Lung (tissue), 11 donors: ENCODE measurements at regions not wholly inside any gene's neighbourhood (a gene's known extent, or its start where the extent isn't known, plus 50 kb on each side); places are given as distances from the start of the nearest gene placed in this dataset.
A peak's percentile ranks its signal among the peaks of the same experiment; 100 is the strongest.

Experiments used
- ATAC-seq: fragments of 200-7000 bp; cut with Tn5 transposase; one replicate; pipeline ENCODE4 v1.9.1; 2020; ENCODE audit warnings: moderate number of reproducible peaks; ENCODE audit not compliant: insufficient read depth, low FRiP score
- DNase-seq, 3 donors: peaks; one replicate each; pipeline ENCODE4 v3.0.0-alpha.2; 2013 to 2017
- H3K27ac ChIP-seq, 2 donors: one replicate each; pipeline ENCODE4 v1.5.1; 2013; ENCODE audit warnings: mild to moderate bottlenecking in 2 of 2, moderate library complexity in 2 of 2, control low read depth in 1 of 2, inconsistent platforms in 1 of 2, low read depth in 1 of 2, low read length in 1 of 2
- H3K27me3 ChIP-seq, 3 donors: one replicate each; pipeline ENCODE4 v1.5.1; 2013; ENCODE audit warnings: low read length in 2 of 3; ENCODE audit not compliant: control insufficient read depth in 3 of 3, insufficient read depth in 3 of 3
- H3K36me3 ChIP-seq, 4 donors: one replicate each; pipeline ENCODE4 v1.5.1; 2013; ENCODE audit warnings: low read length in 4 of 4, mild to moderate bottlenecking in 1 of 4, moderate library complexity in 1 of 4; ENCODE audit not compliant: control insufficient read depth in 4 of 4, insufficient read depth in 4 of 4
- H3K4me1 ChIP-seq, 5 donors: one replicate each; pipeline ENCODE4 v1.5.1; 2013; ENCODE audit warnings: low read length in 5 of 5, mild to moderate bottlenecking in 2 of 5, moderate library complexity in 1 of 5; ENCODE audit not compliant: control insufficient read depth in 5 of 5, insufficient read depth in 5 of 5
- H3K4me3 ChIP-seq: one replicate; pipeline ENCODE4 v1.5.1; 2013; ENCODE audit warnings: mild to moderate bottlenecking, control low read depth, moderate library complexity
- H3K9ac ChIP-seq, 2 donors: one replicate each; pipeline ENCODE4 v1.5.1; 2013; ENCODE audit warnings: low read length in 2 of 2, control low read depth in 1 of 2; ENCODE audit not compliant: insufficient read depth in 1 of 2
- H3K9me3 ChIP-seq, 4 donors: one replicate each; pipeline ENCODE4 v1.5.1; 2013; ENCODE audit warnings: low read length in 3 of 4, mild to moderate bottlenecking in 1 of 4, moderate library complexity in 1 of 4; ENCODE audit not compliant: control insufficient read depth in 4 of 4, insufficient read depth in 3 of 4
- WGBS, 2 donors: extraction: QIAGEN DNeasy Blood & Tissue Kit; methylation state at CpG; one replicate each; pipeline ENCODE4 v1.1.7; 2013; 5-methylcytosine and 5-hydroxymethylcytosine counted together
- TF ChIP-seq, protein P1 (sequence below): IDR thresholded peaks from 2 replicates; pipeline ENCODE4 v1.5.1; 2012; ENCODE audit warnings: mild to moderate bottlenecking; ENCODE audit errors: control extremely low read depth, extremely low read depth
- donor health status: control.
- donor health status: control.
- donor health status: Bipolar disorder and iron deficiency.
- donor health status: healthy.
- donor health status: DM: yes; HTN: yes; CAD: no.

GRCh38 chr11:96567667-96568066 lies 177.9 kb downstream of the JRKL start:
- whole genome bisulfite sequencing, 2 donors, result 47 to 51% methylated on average over 3 of the region's 3 CpGs
- no peak for ATAC-seq
- H3K27ac ChIP-seq, result no peak overlapping the region
- no peaks in the 10 kb centered on the region for H3K36me3 ChIP-seq
- TF ChIP-seq, protein P1, sequence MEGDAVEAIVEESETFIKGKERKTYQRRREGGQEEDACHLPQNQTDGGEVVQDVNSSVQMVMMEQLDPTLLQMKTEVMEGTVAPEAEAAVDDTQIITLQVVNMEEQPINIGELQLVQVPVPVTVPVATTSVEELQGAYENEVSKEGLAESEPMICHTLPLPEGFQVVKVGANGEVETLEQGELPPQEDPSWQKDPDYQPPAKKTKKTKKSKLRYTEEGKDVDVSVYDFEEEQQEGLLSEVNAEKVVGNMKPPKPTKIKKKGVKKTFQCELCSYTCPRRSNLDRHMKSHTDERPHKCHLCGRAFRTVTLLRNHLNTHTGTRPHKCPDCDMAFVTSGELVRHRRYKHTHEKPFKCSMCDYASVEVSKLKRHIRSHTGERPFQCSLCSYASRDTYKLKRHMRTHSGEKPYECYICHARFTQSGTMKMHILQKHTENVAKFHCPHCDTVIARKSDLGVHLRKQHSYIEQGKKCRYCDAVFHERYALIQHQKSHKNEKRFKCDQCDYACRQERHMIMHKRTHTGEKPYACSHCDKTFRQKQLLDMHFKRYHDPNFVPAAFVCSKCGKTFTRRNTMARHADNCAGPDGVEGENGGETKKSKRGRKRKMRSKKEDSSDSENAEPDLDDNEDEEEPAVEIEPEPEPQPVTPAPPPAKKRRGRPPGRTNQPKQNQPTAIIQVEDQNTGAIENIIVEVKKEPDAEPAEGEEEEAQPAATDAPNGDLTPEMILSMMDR, result no peak
- DNase-seq, result peak in 1 of 3 donors; percentile 11
- H3K4me3 ChIP-seq, result no peak overlapping the region
- no peaks in the 10 kb centered on the region for H3K9me3 ChIP-seq
- H3K4me1 ChIP-seq, result no peaks in the 10 kb centered on the region
- H3K9ac ChIP-seq, result no peak overlapping the region
- no peaks in the 10 kb centered on the region for H3K27me3 ChIP-seq

GRCh38 chr11:96576383-96576782 lies 186.6 kb downstream of the JRKL start:
- 70 to 98% methylated on average over 2 of the region's 2 CpGs for WGBS, 2 donors
- Histone ChIP-seq H3K9me3 (peaks cover 0 to 5% (median 0%) of the 10 kb centered on the region in 4 donors), H3K27me3 (no peaks in the 10 kb centered on the region), H3K9ac (no peak overlapping the region), H3K4me3 (no peak overlapping the region), H3K27ac (no peak overlapping the region), H3K36me3 (no peaks in the 10 kb centered on the region), H3K4me1 (no peaks in the 10 kb centered on the region)
- DNase-seq, result no peak
- no peak for ATAC-seq
- TF ChIP-seq, protein P1, result no peak

DNA sequence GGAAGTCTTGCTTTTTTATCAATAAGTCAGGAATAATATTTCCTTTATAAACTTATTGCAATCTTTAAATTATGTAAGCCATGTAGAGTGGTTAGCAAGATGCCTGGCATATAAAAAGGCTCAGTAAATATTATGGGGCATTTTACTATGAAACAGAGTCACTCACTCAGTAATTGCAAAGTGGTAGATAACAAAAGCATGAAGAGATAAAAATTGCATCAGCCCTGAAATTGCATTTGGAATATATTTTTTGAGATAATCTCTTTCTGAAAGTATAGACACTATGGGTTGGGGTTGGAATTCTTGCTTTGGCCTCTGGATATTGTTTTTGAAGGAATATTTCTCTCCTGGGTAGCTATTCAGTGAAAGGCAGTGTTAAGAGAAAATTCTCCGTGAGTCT lies 188.6 kb downstream of the JRKL start:
- H3K4me3 ChIP-seq, result no peak overlapping the region
- WGBS, 2 donors, result 96 to 98% methylated on average over 1 of the region's 1 CpG
- no peaks in the 10 kb centered on the region for H3K27me3 ChIP-seq
- no peak overlapping the region for H3K9ac ChIP-seq
- H3K4me1 ChIP-seq, result no peaks in the 10 kb centered on the region
- TF ChIP-seq, protein P1, result no peak
- no peak for ATAC-seq
- H3K9me3 ChIP-seq, result peaks cover 0 to 5% (median 0%) of the 10 kb centered on the region in 4 donors
- H3K27ac ChIP-seq, result no peak overlapping the region
- H3K36me3 ChIP-seq, result no peaks in the 10 kb centered on the region
- no peak for DNase-seq

GRCh38 chr11:96579656-96580055 lies 189.8 kb downstream of the JRKL start:
- H3K9ac ChIP-seq, result no peak overlapping the region
- peak in 1 of 3 donors; percentile 32 for DNase-seq
- ATAC-seq, result no peak

More at GRCh38 chr11:96579656-96580055, 189.8 kb downstream of the JRKL start:
- Histone ChIP-seq H3K27me3 (no peaks in the 10 kb centered on the region), H3K36me3 (no peaks in the 10 kb centered on the region), H3K4me3 (no peak overlapping the region), H3K27ac (no peak overlapping the region), H3K4me1 (no peaks in the 10 kb centered on the region), H3K9me3 (peaks cover 0 to 5% (median 0%) of the 10 kb centered on the region in 4 donors)
- TF ChIP-seq, protein P1, result no peak
